Endodermal cell (in vitro differentiated cells): ENCODE measurements at regions not wholly inside any gene's neighbourhood (a gene's known extent, or its start where the extent isn't known, plus 50 kb on each side); places are given as distances from the start of the nearest gene placed in this dataset.
A peak's percentile ranks its signal among the peaks of the same experiment; 100 is the strongest.

Source experiments
- DNase-seq: peaks from one replicate; pipeline ENCODE4 v3.0.0-alpha.2; 2017
- H3K27ac ChIP-seq: 2 replicates; pipeline ENCODE4 v1.5.1; 2013; ENCODE audit warnings: mild to moderate bottlenecking, low read depth, low read length, moderate library complexity
- H3K27me3 ChIP-seq: 2 replicates; pipeline ENCODE4 v1.6.1; 2013; ENCODE audit warnings: mild to moderate bottlenecking, low read length, moderate library complexity; ENCODE audit not compliant: insufficient read depth, control insufficient read depth, poor library complexity, severe bottlenecking
- H3K36me3 ChIP-seq: 2 replicates; pipeline ENCODE4 v1.7.0; 2013; ENCODE audit warnings: mild to moderate bottlenecking, low read length, moderate library complexity; ENCODE audit not compliant: control insufficient read depth, insufficient read depth
- H3K4me1 ChIP-seq: one replicate; pipeline ENCODE4 v1.7.0; 2013; ENCODE audit warnings: low read length; ENCODE audit not compliant: control insufficient read depth, insufficient read depth
- H3K4me3 ChIP-seq: 2 replicates; pipeline ENCODE4 v1.5.1; 2013; ENCODE audit warnings: mild to moderate bottlenecking, low read length, moderate library complexity
- H3K9ac ChIP-seq: 2 replicates; pipeline ENCODE4 v1.6.1; 2013; ENCODE audit warnings: mild to moderate bottlenecking, low read length, moderate library complexity; ENCODE audit not compliant: poor library complexity, severe bottlenecking; ENCODE audit errors: extremely low read depth
- H3K9me3 ChIP-seq: 2 replicates; pipeline ENCODE4 v1.6.1; 2013; ENCODE audit warnings: mild to moderate bottlenecking, low read length, moderate library complexity; ENCODE audit not compliant: control insufficient read depth
- H3K27ac Mint-ChIP-seq: 2 replicates; pipeline ENCODE4 v1.8.0; 2020; ENCODE audit warnings: mixed read lengths
- H3K27me3 Mint-ChIP-seq: 2 replicates; pipeline ENCODE4 v1.8.0; 2021; ENCODE audit warnings: mild to moderate bottlenecking, mixed read lengths; ENCODE audit not compliant: insufficient read depth
- H3K36me3 Mint-ChIP-seq: 2 replicates; pipeline ENCODE4 v1.8.0; 2020; ENCODE audit warnings: low read depth, mixed read lengths
- H3K4me1 Mint-ChIP-seq: 2 replicates; pipeline ENCODE4 v1.8.0; 2020; ENCODE audit warnings: mixed read lengths
- H3K4me3 Mint-ChIP-seq: 2 replicates; pipeline ENCODE4 v1.8.0; 2020; ENCODE audit warnings: mild to moderate bottlenecking, moderate library complexity, mixed read lengths
- H3K9me3 Mint-ChIP-seq: 2 replicates; pipeline ENCODE4 v1.8.0; 2020; ENCODE audit warnings: mild to moderate bottlenecking, mixed read lengths
- WGBS, 2 experiments: methylation state at CpG; one replicate each; pipeline versions ENCODE4 v1.1.5 to v1.1.7; 2013; ENCODE audit warnings: missing lambda C conversion rate in 2 of 2, mixed read lengths in 1 of 2; ENCODE audit not compliant: insufficient coverage in 1 of 2, insufficient read length in 1 of 2; 5-methylcytosine and 5-hydroxymethylcytosine counted together
- TF ChIP-seq, protein P1 (sequence below): fragments of 200-600 bp; sonication (generic); conservative IDR thresholded peaks from 2 replicates; pipeline ENCODE4 v1.5.0; 2021; ENCODE audit warnings: antibody characterized with exemption, mild to moderate bottlenecking

DNA sequence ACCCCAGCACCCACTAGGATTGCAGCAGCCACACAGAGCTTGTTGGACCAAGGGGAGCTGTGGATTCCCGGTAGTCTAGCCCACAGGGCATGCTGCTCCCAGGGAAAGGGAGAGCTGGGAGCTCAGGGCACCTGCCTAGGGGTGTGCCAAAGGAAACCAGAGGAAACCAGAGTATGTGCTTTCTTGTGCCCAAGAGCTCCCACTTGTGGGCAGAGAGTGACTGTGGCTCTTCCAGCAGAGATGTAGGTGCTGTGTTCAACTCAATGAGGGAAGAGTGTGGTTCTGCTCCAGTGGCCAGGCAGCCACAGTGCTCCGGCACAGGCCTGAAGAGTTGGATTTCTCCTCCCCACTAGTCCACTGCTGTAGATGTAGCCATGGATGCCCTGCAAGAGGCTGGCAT, 1050.0 kb upstream of the INTU start:
- no peaks in the 10 kb centered on the region for H3K4me1 ChIP-seq
- no peak overlapping the region for H3K4me3 ChIP-seq
- no peaks in the 10 kb centered on the region for H3K9me3 ChIP-seq
- no peaks in the 10 kb centered on the region for H3K9me3 Mint-ChIP-seq
- TF ChIP-seq, protein P1, sequence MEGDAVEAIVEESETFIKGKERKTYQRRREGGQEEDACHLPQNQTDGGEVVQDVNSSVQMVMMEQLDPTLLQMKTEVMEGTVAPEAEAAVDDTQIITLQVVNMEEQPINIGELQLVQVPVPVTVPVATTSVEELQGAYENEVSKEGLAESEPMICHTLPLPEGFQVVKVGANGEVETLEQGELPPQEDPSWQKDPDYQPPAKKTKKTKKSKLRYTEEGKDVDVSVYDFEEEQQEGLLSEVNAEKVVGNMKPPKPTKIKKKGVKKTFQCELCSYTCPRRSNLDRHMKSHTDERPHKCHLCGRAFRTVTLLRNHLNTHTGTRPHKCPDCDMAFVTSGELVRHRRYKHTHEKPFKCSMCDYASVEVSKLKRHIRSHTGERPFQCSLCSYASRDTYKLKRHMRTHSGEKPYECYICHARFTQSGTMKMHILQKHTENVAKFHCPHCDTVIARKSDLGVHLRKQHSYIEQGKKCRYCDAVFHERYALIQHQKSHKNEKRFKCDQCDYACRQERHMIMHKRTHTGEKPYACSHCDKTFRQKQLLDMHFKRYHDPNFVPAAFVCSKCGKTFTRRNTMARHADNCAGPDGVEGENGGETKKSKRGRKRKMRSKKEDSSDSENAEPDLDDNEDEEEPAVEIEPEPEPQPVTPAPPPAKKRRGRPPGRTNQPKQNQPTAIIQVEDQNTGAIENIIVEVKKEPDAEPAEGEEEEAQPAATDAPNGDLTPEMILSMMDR = peak; percentile 65
- H3K36me3 Mint-ChIP-seq = no peaks in the 10 kb centered on the region
- H3K4me1 Mint-ChIP-seq = peaks cover 2% of the 10 kb centered on the region
- no peaks in the 10 kb centered on the region for H3K27me3 Mint-ChIP-seq
- H3K27me3 ChIP-seq = no peaks in the 10 kb centered on the region
- no peak overlapping the region for H3K27ac Mint-ChIP-seq
- H3K36me3 ChIP-seq = no peaks in the 10 kb centered on the region
- H3K27ac ChIP-seq = no peak overlapping the region
- no peak overlapping the region for H3K9ac ChIP-seq
- DNase-seq = peak; percentile 69
- H3K4me3 Mint-ChIP-seq = no peak overlapping the region
- whole genome bisulfite sequencing, 2 experiments = 72 to 86% methylated on average over 2 of the region's 2 CpGs

DNA sequence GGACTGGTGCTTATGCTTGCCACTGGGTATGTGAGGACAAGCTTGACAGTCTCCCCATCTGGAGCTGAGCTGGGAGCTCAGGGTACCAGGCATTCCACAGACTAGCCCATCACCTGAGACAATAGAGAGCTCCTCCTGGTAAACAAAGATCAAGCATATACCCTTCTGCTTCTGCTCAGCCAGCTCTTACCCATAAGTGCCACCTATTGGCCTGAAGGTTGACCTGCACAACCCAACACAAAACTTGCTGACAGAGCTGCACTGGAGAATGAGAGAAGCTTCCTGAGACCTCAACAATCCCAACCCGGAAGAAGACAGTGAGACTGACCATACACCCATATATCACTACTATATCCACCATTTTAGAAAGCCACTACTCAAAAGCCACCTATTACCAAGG, 1049.2 kb upstream of the INTU start:
- DNase-seq = peak; percentile 82
- Histone ChIP-seq H3K27ac (no peak overlapping the region), H3K36me3 (no peaks in the 10 kb centered on the region), H3K4me1 (no peaks in the 10 kb centered on the region), H3K9ac (no peak overlapping the region), H3K4me3 (no peak overlapping the region), H3K27me3 (no peaks in the 10 kb centered on the region), H3K9me3 (no peaks in the 10 kb centered on the region)
- Mint-ChIP-seq H3K9me3 (no peaks in the 10 kb centered on the region), H3K4me3 (no peak overlapping the region), H3K27ac (no peak overlapping the region), H3K4me1 (peaks cover 2% of the 10 kb centered on the region), H3K36me3 (no peaks in the 10 kb centered on the region), H3K27me3 (no peaks in the 10 kb centered on the region)
- 69% methylated on average over 1 of the region's 1 CpG; no CpG with 5 or more reads in 1 of the 2 experiments for WGBS, 2 experiments
- TF ChIP-seq, protein P1 = peak; percentile 80

DNA sequence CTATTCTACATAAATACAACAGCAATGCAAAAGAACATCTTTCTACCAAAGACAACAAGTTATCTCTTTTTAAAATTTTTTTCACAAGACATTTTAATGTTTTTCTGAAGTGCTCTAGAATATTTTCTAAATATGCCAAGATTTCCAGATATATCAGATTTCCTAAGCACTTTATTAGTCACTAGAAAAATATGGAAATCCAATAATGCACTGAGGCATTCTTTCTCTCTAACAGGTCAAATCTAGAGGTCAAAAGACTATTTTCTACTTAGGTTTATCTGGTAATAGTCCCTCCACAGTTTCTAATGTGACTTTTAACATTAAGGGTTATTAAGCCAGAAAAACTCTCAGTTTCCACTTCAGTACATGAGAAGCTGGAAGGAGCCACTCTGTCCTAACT, 1041.2 kb upstream of the INTU start:
- H3K4me3 Mint-ChIP-seq = no peak overlapping the region

More for the DNA sequence above, 1041.2 kb upstream of the INTU start:
- Histone ChIP-seq H3K36me3 (no peaks in the 10 kb centered on the region), H3K9me3 (no peaks in the 10 kb centered on the region), H3K9ac (no peak overlapping the region), H3K4me1 (no peaks in the 10 kb centered on the region), H3K4me3 (no peak overlapping the region), H3K27ac (no peak overlapping the region), H3K27me3 (no peaks in the 10 kb centered on the region)
- no peaks in the 10 kb centered on the region for H3K27me3 Mint-ChIP-seq
- no peak overlapping the region for H3K27ac Mint-ChIP-seq
- TF ChIP-seq, protein P1 = no peak
- DNase-seq = no peak
- no peaks in the 10 kb centered on the region for H3K9me3 Mint-ChIP-seq
- no peaks in the 10 kb centered on the region for H3K36me3 Mint-ChIP-seq
- peaks cover 2% of the 10 kb centered on the region for H3K4me1 Mint-ChIP-seq
